GM18507 (cell line): ENCODE measurements at regions not wholly inside any gene's neighbourhood (a gene's known extent, or its start where the extent isn't known, plus 50 kb on each side); places are given as distances from the start of the nearest gene placed in this dataset.

Experiments
- DNase-seq: peaks from one replicate; pipeline ENCODE4 v3.0.0; 2011; ENCODE audit warnings: low read depth; ENCODE audit not compliant: insufficient read length; ENCODE audit errors: extremely low spot score
- FAIRE-seq: peaks from 2 replicates; lab custom pipeline; 2011; peaks lifted over from hg19 to GRCh38; lab: Jason Lieb, UNC

DNA sequence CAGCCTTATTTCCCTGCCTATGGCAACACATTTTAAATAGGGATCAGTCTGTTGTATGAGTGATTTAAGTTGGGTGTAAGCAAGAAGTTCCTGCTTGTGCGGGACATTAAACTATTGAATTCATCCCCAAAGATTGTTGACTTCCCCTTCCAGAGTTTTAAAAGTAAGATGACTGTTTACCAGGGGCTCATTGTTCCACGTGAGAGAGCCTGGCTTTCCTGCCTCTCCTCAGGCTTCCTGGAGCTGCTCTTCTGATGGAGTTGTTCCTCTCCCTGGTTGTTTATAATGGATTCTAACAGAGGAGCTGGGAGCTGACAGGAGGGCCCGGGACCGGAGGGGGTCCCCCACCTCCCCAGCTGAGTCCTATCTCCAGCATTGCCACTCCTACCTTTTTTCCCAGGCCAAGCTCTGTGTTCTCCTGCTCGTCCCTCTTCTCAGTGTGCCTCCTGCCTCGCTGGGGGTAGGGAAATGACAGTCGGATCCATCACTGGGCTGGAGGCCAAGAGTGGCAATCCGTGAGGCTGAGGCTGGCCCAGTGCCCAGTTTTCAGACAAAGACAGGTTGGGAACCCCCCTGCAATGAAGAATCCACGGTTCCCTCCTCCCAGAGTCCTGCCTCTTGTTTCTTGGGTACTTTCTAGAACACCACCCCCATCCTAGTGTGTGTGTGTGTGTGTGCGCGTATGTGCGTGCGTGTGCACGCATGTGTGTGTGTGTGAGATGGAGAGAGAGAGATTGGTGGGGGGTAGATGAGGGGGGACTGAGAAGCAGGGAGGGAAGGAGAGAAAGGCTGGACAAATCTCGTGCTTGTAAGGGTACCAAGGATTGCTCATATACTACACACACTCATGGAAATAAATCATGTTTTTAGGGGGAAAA is 123.7 kb upstream of the NFIB start:
- no peak for DNase-seq

GRCh38 chr9:14435871-14436270 is 121.9 kb upstream of the NFIB start:
- FAIRE-seq (no peak), DNase-seq (no peak)

More for the DNA sequence above, 123.7 kb upstream of the NFIB start:
- FAIRE-seq: no peak

- FAIRE-seq: no peak
- no peak for DNase-seq
Measured at GRCh38 chr9:14434971-14435718, 121.2 kb upstream of the NFIB start.

DNA sequence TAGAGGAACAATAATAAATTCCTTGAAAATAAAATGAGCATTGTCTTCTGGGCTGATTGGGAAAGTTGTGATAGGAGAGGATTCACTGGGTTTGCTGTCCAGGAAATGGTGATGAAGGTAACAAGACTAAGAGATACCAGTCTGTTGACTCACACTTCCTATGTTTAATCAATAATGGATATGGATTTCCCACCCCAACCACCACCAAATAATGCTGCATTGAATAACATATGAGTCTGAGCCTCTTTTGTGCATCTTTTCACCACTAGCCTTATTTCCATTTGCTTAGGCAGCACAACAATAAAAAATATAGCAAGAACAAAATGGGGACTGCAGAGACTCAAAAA is 120.2 kb upstream of the NFIB start:
- FAIRE-seq (no peak), DNase-seq (no peak)

GRCh38 chr9:14433351-14434157 is 119.6 kb upstream of the NFIB start:
- FAIRE-seq (no peak), DNase-seq (no peak)

DNA sequence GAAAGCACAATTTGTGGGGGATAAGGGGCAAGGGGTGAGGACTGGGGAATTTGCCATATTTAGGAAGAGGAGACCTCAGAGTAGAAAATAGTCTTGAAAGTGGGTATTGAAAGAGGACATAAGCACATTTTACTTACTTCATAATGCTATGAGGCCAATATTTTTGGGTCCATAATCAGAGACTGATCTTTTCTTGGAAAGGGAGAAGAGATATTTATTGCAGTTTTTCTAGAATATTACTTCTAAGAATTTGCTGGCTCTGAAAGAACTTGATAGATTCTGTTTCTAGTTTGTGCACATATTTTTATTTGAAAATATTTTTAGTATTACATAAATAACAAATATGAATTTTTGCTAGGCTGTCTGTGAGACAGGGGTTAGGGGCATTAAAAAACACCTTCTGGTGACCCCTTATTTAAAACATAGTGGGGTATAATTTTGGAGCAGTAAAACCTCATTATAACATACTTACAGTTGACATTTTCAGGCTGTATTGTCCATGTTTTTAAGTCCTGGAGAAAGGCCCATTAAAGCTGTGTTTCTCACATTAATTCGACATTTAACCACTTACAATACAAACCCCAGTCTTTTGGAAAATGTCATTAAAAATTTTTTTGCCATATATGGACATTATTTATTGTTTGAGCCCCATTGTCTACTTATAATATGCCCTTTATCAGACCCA is 118.9 kb upstream of the NFIB start:
- no peak for FAIRE-seq
- DNase-seq: no peak

DNA sequence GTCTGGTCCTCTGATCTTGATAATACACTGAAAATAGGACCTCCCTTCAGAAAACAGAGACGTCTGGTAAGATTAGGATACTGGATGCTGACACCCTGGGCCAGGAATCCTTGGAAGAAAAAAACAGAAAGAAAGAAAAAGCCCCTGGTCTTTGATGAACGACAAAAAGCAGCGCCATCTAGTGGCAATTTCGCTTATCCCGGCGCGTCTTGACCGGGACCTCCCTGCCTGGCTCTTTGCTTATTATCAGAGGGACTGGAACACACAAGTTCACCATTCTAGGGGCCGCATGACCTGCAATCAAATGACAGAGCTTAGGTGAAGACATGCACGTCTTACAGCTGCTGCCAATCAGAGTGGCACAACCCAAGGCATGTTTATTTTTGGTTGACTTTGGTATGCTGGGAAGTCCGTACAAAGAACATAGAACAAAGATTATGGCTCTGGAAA is 114.9 kb upstream of the NFIB start:
- FAIRE-seq (peak; percentile 52), DNase-seq (no peak)

- no peak for FAIRE-seq
Measured at GRCh38 chr9:14427419-14427818, 113.5 kb upstream of the NFIB start.

DNA sequence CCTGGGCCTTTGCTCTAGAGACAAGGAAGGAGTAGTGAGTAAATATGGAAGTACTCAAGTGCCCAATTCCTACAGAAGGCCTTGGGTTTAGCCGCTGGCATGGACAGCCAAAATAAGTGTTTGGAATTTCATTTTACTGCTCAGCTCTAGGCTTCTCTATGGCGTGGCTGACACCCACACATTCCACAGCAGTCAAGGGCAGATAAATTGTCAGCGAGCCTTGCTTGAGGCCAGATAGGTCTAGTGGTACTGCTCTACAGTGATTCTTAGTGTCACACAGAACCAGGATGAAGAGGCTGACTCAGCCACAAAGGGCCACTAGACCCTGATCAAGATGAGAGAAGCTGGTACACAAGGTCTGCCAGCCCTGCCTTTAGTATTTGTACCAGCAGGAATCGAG is 111.0 kb upstream of the NFIB start:
- FAIRE-seq (no peak), DNase-seq (no peak)

More at GRCh38 chr9:14427419-14427818, 113.5 kb upstream of the NFIB start:
- no peak for DNase-seq

DNA sequence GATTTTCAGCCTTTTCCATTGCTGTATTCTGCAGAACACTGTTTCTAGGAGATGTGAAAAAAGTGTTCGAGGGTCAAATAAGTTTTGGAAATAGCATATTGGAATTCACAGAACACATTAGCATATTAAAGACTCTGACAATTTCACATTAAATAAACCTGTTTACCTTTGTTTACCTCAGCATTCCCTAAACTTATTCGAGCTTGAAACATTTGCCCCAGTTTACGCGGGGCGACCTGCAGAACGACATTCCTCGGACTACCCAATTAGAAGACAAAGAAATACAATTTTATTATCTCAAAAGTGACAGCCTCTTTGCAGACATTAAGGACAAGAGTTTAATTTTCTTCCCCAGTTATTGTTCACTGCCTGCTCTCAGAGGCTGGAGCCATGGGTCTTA is 110.3 kb upstream of the NFIB start:
- FAIRE-seq (no peak), DNase-seq (no peak)

DNA sequence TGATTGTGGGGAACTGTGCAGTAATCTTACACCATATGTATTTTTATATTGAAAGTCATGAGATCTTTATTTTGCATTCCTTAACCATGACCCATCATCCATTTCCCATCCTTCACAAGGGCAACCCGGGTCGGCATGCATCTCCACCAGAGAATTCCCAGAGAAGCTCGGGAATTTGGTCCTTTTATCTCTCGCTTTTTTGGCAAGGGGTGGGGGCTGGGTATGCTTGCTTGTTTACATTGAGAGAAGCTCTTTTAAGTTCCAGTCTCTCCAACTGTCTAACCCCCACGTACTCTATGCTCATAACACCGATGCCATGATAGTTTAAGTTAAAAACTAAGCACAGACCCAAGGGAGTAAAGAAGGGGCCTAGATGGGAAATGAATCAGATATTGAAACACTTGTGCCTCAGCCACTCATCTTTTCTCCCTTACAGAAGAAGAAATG is 109.9 kb upstream of the NFIB start:
- FAIRE-seq (no peak), DNase-seq (no peak)

DNA sequence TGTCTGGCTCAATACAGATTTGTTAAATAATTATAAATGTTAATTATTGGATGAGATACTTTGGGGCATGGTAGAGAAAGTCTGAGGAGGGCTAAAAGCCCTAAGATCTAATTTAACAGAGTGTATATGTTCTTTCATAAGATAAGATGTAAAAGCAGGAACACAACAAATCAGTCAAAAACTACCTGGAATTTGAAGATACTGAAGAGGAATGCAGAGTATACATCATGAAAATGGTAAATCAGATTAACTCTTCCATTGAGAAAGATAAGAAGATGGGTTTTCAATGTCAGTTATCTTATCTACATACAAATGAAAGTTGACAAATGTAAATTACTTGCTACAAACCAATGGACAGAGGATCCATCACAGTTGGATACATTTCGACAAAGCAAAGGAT is 107.3 kb upstream of the NFIB start:
- DNase-seq (no peak), FAIRE-seq (no peak)

DNA sequence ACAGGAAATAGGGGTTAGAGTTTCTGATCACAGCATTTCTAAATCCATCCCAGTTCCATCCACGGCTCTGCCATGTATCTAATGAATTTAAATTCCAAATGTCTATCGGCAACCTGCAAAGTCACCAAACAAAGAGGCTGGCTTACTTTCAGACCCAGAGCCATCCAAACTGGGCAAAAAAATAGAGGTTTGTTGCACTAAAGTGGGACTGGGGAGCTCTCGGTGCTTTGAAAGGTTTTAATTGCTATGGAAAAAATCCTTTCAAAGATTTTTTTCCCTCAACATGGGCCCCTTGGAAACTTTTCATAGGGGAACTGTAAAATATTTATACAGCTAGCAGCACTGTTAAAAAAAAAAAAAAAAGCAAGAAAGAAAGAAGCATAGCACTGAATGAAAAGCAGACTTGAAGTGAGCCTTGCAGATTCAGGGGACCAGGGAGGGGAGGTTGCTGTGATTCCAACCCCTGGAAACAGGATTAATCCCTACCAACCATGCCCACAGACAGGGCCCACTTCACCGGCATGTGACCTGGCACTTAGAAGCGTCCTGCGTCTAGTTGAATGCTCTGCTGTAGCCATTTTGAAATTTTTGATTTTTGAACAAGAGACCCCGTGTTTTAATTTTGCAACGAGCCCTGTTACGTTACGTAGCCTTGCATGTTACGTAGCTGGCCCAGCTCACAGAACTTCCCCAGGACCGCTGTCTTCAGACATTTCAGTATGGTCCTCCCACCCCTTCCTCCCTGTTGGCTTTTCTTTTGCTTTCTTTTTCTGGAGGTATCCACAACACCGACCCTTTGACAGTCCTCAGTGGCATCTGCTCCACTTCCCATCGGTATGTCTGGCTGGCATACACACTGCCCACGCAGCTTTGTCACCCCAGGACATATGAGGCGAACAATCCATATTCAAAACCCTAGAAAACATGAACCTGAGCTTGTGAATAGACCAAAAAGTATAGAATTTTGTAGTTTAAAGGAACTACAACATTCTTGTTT is 105.3 kb upstream of the NFIB start:
- DNase-seq (no peak), FAIRE-seq (no peak)

- DNase-seq (no peak), FAIRE-seq (no peak)
Measured at GRCh38 chr9:14418301-14418940, 104.5 kb upstream of the NFIB start.

DNA sequence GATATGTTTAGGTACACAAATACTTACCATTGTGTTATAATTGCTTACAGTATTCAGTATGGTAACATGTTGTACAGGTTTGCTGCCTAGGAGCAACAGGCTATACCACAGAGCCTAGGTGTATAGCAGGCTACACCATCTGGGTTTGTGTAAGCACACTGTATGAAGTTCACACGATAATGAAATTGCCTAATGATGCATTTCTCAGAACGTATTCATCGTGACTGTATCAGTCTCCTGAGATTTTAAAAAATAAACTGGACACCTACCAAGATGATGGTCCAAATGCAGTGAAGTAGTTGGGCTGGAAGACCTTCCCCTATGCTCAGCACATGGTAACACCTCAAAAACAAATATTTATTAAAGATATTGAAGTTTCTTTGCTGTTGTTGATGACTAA is 103.3 kb upstream of the NFIB start:
- no peak for DNase-seq
- FAIRE-seq: no peak

DNA sequence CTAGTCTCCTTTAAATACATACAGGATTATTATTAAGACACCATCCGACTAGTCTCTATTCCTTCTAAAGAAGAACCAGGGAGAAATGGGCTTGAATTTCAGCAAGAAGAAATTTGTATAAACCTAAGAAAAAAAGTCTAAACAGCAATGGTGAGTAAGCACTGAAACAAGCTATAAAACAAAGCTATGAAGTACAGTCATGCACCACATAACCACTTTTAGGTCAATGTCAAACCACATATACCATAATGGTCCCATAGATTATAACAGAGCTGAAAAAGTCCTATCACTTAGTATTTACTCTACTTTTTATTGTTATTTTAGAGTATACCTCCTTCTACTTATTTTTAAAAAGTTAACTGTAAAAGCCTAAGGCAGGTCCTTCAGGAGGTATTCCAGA is 102.0 kb upstream of the NFIB start:
- no peak for FAIRE-seq
- DNase-seq: no peak

DNA sequence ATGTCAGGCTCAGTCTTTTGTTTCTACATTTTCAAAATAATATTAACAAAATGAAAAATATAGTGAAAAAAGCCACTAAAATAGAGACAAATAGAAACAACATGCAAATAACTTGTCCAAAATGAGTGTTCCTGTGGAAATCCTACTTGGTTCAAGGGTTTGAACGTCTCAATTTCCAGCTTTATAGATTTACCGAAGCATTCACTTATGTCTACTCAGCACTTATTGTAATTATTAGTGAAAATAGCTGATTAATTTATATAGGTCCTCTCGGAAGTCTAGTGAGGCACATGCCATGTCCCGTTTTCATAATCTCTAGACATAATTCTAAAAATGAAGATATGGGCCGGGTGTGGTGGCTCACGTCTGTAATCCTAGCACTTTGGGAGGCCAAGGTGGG is 99.9 kb upstream of the NFIB start:
- no peak for FAIRE-seq
- DNase-seq: no peak

GRCh38 chr9:14412775-14413174 is 98.8 kb upstream of the NFIB start:
- DNase-seq: no peak
- no peak for FAIRE-seq
